ENCODE measurements at regions not wholly inside any gene's neighbourhood (a gene's known extent, or its start where the extent isn't known, plus 50 kb on each side); places are given as distances from the start of the nearest gene placed in this dataset.

DNA sequence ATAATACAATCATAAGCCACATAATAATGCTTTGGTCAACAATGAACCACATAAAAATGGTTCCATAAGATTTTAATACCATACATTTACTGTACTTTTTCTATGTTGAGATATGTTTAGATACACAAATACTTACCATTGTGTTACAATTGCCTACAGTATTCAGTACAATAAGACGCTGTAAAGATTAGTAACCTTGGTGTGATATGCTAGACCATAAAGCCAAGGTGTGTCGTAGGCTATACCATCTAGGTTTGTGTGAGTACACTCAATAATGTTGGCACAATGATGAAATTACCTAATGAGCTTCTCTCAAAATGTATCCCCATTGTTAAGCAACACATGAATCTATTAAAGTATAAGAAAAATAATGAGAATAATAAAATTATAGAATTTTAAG is 662.3 kb downstream of the SATB2 start:
- DNase-seq (ENCODE audit: low read depth): no peak

DNA sequence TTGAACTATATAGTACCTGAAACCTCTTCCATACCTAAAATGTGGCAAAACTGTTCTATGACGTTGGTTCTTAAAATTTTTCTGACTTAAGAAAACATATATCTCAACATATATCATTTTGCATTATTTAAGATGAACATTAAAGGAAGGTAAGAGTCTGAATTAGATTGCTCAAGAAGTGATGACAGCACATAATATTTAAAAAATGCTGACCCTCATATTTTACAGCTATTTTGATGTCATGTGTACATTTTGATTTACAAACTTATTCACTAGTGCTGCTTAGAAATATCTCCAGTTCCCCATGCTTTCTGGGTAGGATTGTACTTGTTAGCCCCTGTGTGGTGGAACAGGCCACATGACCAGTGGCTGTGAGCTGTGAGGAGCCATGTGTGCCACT is 666.1 kb downstream of the SATB2 start:
- no peak for DNase-seq (ENCODE audit: low read depth)

DNA sequence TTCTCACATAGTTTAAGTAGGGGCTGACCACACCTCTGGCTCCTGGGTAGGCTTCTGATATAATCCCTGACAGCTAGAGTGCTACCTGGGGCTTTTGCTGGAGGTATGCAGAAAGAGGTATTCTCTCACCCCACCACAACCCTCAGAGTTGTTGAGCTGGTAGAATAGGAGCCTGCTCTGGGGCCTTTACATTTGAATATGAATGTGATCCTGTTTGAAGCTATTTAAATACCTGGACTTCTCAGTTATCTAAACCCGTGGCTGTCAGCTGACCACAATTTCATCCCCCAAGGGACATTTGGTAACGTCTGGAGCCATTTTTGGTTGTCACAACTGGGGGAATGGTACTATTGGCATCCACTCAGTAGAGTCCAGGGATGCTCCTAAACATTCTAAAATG is 669.1 kb downstream of the SATB2 start:
- DNase-seq (ENCODE audit: low read depth): no peak

DNA sequence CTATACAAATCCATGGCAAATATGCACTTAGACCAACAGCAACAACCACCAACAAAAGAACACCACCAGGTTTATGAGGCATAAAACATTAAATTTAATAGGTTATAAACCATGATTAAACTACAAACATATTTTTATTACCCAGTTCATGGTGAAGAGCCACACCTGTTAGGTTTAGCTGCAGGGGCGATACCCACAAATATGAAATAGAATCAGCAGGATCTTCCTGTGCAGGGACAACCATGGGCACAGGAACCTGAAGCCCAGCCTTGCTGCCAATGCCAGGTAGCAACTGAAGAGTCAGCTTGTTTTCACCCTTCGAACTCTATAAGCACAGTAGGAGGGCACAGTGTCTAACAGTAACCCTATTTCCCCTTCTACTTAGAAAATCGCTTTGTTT is 675.0 kb downstream of the SATB2 start:
- no peak for DNase-seq (ENCODE audit: low read depth)

DNA sequence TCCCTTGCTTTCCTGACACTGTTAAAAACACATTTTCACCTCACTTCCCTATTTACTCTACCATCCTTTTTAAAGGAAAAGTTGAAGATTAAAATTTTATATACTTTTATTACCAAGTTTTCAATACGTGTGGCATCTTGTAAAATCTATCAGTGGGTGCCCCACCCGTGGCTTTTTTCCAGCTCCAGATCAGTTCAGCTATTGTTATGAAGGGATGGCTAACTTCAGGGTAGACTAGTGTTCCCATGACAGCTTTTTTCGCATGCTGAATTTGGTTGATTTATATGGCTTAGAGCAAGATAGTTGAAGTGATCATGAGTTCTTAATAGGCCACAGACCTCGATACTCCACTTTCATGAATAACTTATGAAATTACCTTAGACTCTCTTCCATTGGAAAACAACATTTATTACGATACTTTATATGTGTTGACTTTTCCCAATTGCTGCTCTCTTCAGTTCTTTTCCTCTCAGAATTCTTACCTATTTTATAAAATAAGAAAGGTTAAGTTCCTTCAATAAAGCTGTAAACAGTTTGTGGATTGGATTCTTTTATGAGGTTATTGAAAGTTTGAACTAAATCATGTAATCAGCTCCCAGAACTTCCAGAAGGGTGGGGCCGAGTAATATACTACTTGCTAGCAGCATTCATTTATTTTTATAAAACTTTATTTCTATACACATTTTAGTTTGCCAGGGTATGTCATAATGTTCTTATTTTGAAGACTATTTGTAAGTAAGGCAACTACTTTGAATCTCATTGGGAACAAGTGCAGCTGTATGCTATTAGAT is 680.9 kb downstream of the SATB2 start:
- no peak for DNase-seq (ENCODE audit: low read depth)

DNA sequence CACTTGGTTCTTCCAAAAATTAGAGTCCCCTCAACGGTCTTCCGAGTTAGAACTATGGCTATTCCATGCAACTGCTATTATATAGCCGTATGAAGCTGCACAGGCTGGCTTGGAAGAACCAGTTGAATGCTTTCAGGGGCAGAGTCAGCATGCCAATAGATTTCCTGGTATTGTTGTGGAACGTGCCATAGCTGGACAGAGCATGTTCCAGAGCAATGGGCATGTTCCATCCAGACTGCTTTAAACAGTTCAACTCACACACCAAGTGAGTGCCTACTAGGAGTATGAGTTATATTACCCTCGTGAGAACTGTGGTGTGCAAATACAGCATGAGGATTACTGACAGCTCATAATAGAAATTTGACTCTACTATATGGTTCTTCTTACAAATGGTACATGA is 682.0 kb downstream of the SATB2 start:
- no peak for DNase-seq (ENCODE audit: low read depth)

DNA sequence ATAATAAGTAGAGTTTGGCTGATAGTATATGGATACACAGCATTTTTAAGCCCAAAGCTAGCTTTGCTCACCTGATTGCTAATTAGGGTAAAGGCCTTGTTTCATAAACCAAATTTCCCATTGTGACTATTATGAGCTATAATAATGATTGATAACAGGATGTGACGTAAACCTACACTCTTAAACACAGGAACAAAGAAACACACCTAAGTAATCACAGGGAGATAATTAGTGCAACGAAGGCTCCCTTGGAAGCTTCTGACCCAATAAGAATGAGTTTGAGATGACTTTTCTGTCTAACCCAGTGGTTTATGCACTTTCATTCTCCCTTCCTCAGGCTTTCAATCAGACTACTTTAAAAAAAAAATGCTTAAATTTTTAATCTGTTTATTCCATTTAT is 683.2 kb downstream of the SATB2 start:
- no peak for DNase-seq (ENCODE audit: low read depth)

DNA sequence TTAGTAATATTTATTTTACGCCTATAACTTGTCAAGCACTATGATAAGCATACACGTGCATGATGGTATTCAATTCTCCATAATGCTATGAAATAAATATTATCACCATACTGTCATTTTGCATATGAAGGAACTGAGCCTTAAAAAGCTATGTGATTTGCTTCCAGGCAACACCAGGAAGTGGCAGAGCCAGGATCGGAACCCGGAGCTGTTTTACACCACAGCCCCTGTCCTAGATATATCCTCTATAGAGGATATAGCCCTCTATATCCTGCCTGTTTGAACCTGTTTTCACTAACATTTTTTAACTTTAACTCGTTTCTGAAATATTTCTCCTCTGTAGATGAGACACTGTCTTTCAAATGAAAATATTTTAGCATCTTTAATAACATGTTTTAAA is 690.0 kb downstream of the SATB2 start:
- DNase-seq (ENCODE audit: low read depth): no peak

DNA sequence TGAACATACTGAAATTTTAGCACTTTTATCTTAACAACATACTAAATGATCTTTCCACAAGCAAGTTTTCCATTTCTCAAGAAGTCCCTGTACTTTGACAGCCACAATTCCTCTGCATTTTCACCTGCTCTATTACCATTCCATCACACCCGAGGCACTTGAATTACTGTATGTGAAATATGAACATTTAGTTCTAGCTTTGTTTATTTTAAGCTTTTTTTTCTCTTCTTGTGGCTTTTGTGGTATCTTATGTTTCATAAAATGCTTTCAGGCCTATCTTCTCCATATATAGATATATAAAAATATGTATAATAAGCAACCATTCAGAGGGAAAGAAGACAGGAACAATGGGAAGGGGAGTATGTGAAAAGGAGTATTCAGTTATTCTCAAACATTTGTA is 693.9 kb downstream of the SATB2 start:
- no peak for DNase-seq (ENCODE audit: low read depth)

DNA sequence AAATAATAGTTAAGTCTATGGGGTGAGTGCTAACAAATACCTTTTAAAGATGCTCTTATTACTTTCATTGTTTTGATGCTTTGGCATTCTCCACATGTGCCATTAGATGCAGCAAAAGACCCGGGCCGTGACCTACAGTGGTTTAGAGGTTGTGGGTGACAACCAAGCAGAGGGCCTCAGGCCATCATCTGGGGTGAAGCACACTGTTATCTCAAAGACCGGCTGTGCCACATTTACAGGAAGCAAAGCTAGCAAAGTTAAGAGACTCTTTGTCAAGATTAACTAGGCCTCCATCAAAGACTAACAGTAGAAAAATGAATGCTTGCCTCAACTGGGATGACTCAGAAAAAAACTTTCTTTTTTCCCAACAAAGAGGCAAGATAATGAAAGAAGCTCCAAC is 695.3 kb downstream of the SATB2 start:
- no peak for DNase-seq (ENCODE audit: low read depth)

DNA sequence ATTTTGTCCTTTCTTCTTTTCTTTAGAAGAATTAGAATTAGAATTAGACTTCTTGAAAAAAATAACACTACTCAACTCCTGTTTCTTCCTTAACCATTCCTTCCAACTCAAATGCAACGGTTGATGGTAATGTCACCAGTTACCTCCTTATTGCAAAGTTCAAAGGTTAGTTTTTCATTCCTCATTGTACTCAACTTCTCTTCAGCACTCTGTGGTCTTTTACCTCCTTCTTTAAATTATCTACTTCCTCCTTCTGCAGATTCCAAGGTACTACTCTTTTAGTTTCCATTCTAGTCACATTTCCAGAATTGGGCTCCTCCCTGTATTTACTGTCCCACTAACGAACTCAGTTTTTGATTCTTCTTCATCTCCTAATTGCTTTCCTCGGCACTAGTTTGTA is 700.7 kb downstream of the SATB2 start:
- no peak for DNase-seq (ENCODE audit: low read depth)

DNA sequence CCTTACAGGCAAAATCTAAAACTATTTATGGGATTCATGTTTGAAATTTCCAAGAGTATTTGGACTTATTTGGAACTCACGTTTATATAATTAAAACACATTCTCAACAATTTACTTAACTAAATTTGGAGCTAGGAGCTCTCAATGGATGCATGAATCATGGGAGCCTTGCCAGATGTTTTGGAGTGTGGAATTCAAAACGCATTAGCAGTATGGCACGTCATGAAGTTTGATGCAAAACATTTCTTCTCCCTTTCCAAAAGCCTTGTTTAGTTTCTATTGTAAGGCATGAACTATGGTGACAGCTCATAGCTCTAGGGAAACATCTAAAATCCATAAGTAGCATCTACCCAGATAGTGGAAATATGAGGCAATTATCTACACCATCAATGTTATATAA is 701.6 kb downstream of the SATB2 start:
- DNase-seq (ENCODE audit: low read depth): no peak

DNA sequence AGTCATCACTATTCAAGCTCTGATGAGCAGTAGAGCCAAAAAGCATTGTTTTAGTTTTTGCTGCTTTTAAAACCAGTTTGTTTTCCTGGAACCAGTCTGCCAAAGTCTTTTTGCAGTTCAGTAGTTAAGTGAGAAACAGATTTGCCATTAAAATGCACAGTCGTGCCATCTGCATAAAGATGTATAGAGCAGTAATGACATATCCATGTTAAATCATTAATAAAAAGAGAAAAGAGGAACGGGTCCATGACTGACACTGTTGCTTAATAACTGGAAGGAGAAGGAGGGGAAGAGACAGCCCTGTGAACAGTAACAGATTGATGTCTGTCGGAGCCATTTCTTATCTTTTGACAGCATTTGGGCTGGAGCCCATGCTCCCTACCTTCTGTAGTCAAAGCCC is 704.6 kb downstream of the SATB2 start:
- DNase-seq (ENCODE audit: low read depth): no peak

DNA sequence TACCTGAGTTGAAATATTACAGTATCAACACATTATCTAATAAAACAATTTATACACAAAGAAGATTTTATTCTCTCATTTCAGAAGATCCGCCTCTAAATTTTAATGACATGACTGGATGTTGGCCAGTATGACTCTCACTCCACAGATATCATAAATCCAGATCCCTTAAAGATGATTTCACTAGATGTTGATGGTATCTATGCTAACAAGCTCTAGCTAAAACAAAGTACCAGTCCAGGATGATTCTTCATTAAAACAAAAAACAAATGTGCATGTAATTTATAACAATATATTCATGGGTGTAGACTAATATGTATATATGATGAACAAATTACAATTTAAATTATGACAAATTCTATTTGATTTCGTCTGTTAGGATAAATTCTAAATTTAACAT is 708.4 kb downstream of the SATB2 start:
- no peak for DNase-seq (ENCODE audit: low read depth)

DNA sequence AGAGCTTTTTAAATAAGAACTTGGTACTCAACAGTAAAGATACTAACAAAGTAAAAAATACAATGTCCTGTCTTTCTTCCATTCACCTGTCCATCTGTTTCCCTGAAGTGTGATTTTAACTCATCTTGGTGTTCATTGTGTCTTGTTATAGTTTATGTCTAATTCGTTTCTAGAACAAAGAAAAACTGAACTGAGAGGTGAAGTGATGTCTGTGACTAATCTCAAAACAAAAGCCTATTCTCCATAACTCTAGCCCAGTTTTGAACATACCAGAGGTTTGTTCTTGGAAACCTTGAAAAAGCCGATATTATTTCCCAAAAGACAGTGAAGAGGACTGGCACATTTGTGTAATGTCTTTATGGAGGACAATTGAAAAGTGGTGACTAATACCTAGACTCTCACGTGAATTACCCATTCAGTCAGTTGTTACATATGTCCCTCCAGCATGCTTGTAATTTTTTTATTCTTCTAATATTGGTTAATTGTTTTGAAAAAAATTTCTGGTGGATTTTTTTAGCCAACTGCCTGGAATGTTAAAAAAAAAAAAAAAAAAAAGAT is 725.8 kb downstream of the SATB2 start:
- no peak for DNase-seq (ENCODE audit: low read depth)

DNA sequence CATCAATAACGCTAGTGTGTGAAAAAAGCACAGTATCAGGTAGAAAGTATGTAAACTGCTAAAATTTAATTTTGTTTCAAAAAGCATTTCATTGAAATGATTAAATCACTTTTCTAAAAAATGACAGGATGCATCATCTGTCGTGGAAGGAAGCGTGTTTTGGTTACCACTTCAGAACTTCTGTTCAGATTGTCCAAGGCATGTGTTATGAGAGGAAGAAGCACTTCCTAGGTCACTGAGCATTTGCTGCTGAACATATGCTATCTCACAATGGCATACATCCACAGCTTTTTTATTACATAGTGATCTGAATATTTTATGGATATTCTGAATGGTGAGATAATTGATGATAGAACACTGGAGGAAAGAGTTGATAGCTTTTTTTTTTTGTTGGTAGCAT is 737.5 kb downstream of the SATB2 start:
- DNase-seq (ENCODE audit: low read depth): no peak

DNA sequence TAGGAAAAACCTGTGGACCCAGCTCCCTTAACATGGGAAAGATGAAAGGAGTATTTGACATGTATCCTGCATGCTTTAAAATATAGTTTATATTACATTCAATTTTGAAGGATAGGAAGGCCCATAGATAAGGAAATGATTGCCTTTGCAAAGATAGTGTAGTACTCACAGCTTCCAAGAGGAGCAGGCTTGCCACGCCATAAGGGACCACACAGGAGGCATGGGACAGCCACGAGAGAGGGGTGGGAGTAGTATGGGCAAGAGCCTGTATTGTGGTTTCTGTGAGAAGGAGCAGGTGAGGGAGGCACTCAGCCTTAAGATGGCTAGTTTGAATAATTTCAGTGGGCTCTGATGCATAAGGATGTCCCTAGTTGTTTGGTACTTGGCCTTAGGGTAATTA is 740.3 kb downstream of the SATB2 start:
- DNase-seq (ENCODE audit: low read depth): no peak

DNA sequence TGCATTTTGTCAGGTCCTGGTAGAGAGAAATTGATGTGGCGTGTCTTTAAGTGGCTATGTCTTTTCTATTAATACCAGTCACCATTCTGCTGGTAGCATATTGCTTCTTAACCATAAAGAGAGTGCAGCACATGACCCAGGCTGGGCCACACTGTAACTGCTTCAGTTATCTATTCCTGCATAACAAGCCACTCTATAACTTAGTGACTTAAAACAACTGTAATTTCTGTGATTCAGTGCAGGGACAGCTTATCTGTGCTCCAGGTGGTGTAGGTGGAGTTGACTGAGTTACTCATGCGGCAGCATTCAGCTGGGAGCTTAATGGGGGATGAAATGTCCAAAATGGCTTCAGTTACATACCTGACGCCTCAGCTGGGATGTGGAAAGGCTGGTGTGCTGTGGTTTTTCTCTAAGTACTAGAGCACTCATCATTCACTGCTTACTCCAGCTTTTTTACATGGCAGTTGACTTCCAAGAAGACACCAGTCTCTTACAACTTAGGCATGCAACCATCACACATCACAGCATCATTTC is 742.4 kb downstream of the SATB2 start:
- DNase-seq (ENCODE audit: low read depth): no peak

DNA sequence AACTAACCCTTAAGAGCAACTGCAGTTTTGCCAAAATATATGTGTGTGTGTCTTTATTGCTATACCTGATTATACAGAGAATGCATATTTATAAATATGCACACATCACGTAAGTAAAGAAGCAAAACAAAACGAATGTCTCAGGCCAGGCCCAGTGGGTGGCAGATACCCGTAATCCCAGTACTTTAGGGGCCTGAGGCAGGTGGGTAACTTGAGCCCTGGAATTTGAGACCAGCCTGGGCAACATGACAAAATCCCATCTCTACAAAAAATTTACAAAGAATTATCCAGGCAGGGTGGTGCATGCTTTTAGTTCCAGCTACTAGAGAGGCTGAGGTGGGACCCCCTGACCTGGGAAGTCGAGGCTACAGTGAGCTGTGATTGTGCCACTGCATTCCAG is 745.3 kb downstream of the SATB2 start:
- no peak for DNase-seq (ENCODE audit: low read depth)

DNA sequence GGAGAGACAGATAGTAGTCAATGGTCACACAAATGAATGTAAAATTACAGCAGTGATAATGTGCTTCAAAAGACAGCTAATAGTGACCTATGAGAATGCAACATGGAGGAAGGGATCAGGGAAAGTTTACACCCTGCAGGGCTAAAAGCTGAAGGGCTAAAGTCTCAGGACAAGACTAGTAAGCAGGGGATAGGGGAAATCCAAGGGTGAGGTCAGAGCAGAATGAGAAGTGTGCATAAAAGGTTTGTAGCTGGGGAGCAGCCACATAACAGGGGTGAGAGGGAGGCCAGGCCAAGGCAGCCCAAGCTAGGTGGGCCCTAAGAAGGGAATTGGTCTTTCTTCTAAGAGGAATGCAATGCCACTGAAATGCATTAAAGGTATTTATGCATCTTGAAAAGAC is 746.3 kb downstream of the SATB2 start:
- DNase-seq (ENCODE audit: low read depth): no peak

DNA sequence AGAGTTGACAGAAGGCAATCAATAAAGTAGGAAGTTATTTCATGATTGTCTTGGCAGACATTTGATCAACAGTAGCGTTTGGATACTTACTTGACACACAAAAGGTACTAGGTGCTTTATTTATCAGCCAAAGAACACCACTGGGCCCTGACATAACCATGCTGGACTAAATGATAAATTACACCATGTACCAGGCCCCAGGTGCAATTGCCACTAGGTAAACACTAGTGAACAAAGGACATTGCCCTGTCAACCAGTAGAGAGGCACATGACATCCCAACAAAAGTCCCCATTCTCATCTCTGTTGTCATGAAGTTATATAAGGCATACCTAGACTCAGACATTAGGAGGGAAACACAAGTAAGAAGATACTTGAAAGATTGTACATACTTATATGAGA is 747.2 kb downstream of the SATB2 start:
- DNase-seq (ENCODE audit: low read depth): no peak

DNA sequence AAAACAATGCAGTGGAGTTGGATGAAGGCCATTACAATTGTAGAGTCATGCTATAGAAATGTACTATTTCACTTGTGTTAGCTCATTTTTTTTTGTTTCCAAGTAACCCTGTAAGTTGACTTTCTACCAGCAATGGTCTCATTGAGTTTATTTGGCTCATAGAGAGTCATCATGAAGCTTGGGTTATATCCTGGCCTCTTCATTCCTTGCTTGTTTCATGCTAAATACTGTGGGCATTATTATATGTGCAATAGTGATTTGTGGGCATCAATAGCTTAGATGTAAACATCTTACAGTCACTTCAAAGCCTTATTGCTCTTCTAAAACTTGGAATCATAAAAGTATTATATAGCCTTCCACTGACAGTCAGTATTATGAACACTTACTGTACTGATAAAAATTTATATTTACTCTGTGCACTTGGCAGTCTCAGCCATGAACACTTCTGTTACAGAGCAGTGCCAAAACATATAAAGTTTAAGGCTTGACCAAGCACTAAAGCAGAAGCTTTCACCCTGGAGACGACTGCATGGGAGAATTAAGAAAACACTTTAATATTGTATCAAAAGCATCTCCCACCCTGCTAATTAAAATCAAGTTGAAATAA is 751.2 kb downstream of the SATB2 start:
- no peak for DNase-seq (ENCODE audit: low read depth)

DNA sequence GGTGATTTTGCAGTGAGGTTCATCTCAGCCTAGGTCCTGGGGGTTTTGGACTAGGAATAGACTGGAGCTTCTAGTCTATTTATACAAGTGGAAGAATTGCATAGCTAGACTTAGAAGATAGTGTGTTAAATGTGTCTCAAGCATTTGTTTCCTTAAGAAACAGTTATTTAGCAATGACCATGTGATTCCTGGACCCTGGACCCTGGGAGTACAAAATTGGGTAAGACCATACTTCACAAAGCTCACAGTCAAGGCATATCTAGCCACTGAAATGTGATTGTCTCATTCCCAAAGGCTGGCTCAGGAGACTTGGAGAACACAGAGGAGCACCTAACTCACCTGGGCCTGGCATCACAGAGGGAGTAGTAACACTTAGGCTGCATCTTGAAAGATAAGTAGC is 754.5 kb downstream of the SATB2 start:
- DNase-seq (ENCODE audit: low read depth): no peak

DNA sequence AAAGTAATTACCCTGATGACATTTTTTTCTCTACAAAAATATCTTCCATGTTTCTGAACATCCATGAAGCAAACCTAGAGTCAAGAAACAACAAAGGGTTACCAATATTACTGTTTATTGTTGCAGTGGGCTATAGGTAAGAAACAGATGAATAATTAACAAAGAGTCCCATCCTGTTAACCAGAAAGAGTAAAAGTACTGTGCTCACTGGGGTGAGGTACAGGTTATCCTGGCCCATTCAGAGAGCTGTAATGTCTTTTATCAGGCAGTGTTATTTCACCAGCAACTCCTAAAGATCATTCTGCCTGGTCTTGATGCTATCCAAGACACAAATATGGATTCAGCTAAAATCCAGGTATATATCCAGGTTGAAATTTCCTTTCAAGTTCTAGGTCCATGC is 754.9 kb downstream of the SATB2 start:
- no peak for DNase-seq (ENCODE audit: low read depth)
